Esophagus squamous epithelium (tissue), 4 donors: ENCODE measurements at regions not wholly inside any gene's neighbourhood (a gene's known extent, or its start where the extent isn't known, plus 50 kb on each side); places are given as distances from the start of the nearest gene placed in this dataset.

Experiments used
- POLR2A ChIP-seq, 4 donors: fragments of 450-650 bp; IDR thresholded peaks; one replicate each; pipeline ENCODE4 v1.6.1; 2017; ENCODE audit warnings: antibody characterized with exemption in 4 of 4, mild to moderate bottlenecking in 4 of 4, moderate library complexity in 3 of 4
- TF ChIP-seq, protein P1 (sequence below), 6 experiments: fragments of 450-650 bp in 4 of 6; fragments of 200-600 bp in 2 of 6; sonication (generic) in 2 of 6; IDR thresholded peaks; one replicate each; pipeline ENCODE4 v1.5.1; 2016 to 2019; ENCODE audit warnings: antibody characterized with exemption in 6 of 6, mild to moderate bottlenecking in 4 of 6, moderate library complexity in 4 of 6

DNA sequence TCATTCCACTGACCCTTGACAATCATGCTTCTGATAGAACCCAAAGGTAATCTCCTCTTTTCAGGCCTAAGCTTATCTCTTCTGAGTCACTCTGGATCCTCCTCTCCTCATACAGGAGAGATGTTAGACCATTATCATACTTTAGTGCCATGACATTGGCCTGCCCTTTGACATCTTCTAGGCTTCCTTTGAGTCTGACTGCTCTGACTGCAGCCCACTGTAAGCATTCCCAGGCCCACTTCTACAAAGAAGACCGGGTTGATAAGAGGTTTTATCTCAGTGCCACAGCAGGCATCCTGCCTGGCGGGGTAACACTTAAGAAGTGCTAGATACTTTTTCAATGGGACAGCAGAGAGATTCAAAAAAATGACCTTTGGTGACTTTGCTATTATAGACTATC, 438.0 kb downstream of the KCNA4 start:
- TF ChIP-seq, protein P1, sequence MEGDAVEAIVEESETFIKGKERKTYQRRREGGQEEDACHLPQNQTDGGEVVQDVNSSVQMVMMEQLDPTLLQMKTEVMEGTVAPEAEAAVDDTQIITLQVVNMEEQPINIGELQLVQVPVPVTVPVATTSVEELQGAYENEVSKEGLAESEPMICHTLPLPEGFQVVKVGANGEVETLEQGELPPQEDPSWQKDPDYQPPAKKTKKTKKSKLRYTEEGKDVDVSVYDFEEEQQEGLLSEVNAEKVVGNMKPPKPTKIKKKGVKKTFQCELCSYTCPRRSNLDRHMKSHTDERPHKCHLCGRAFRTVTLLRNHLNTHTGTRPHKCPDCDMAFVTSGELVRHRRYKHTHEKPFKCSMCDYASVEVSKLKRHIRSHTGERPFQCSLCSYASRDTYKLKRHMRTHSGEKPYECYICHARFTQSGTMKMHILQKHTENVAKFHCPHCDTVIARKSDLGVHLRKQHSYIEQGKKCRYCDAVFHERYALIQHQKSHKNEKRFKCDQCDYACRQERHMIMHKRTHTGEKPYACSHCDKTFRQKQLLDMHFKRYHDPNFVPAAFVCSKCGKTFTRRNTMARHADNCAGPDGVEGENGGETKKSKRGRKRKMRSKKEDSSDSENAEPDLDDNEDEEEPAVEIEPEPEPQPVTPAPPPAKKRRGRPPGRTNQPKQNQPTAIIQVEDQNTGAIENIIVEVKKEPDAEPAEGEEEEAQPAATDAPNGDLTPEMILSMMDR (IDR thresholded peaks at IDR 0.05): no peak
- no peak for TF ChIP-seq POLR2A (IDR thresholded peaks at IDR 0.05)
